ENCODE measurements at regions not wholly inside any gene's neighbourhood (a gene's known extent, or its start where the extent isn't known, plus 50 kb on each side); places are given as distances from the start of the nearest gene placed in this dataset.

GRCh38 chr2:39540414-39540813 is 103.3 kb upstream of the MAP4K3 start:
- DNase-seq = no peak

- no peak for DNase-seq
Measured at GRCh38 chr2:39541011-39541930, 104.2 kb upstream of the MAP4K3 start.

GRCh38 chr2:39542523-39542922 is 105.4 kb upstream of the MAP4K3 start:
- no peak for DNase-seq

GRCh38 chr2:39545957-39546356 is 108.9 kb upstream of the MAP4K3 start:
- DNase-seq = no peak

GRCh38 chr2:39546409-39546808 is 109.3 kb upstream of the MAP4K3 start:
- DNase-seq = no peak

GRCh38 chr2:39546937-39547336 is 109.9 kb upstream of the MAP4K3 start:
- no peak for DNase-seq

GRCh38 chr2:39547811-39548719 is 111.0 kb upstream of the MAP4K3 start:
- no peak for DNase-seq

GRCh38 chr2:39549000-39549399 is 111.9 kb upstream of the MAP4K3 start:
- DNase-seq = no peak

GRCh38 chr2:39549718-39550464 is 112.8 kb upstream of the MAP4K3 start:
- no peak for DNase-seq

- no peak for DNase-seq
Measured at GRCh38 chr2:39550701-39551285, 113.7 kb upstream of the MAP4K3 start.

GRCh38 chr2:39558906-39559305 is 106.8 kb upstream of the TMEM178A start:
- DNase-seq = no peak

GRCh38 chr2:39563572-39563971 is 102.1 kb upstream of the TMEM178A start:
- no peak for DNase-seq

GRCh38 chr2:39567507-39567906 is 98.2 kb upstream of the TMEM178A start:
- DNase-seq = no peak

- DNase-seq = no peak
Measured at GRCh38 chr2:39568116-39568515, 97.6 kb upstream of the TMEM178A start.

- DNase-seq = no peak
Measured at GRCh38 chr2:39568561-39569006, 97.1 kb upstream of the TMEM178A start.

- no peak for DNase-seq
Measured at GRCh38 chr2:39570130-39570555, 95.6 kb upstream of the TMEM178A start.

GRCh38 chr2:39570614-39571013 is 95.1 kb upstream of the TMEM178A start:
- DNase-seq = no peak

- DNase-seq = no peak
Measured at GRCh38 chr2:39571111-39571731, 94.5 kb upstream of the TMEM178A start.

- no peak for DNase-seq
Measured at GRCh38 chr2:39573276-39573675, 92.4 kb upstream of the TMEM178A start.

GRCh38 chr2:39581866-39582265 is 83.9 kb upstream of the TMEM178A start:
- DNase-seq = no peak

- DNase-seq = no peak
Measured at GRCh38 chr2:39583213-39583612, 82.5 kb upstream of the TMEM178A start.

GRCh38 chr2:39583781-39584180 is 81.9 kb upstream of the TMEM178A start:
- DNase-seq = no peak

All from CD4-positive, alpha-beta T cell treated with Interleukin-4 for 4 hours (primary cell).